SIG-M5 treated with dmso at 0.1 percent for 504 hours (cell line): ENCODE measurements at regions not wholly inside any gene's neighbourhood (a gene's known extent, or its start where the extent isn't known, plus 50 kb on each side); places are given as distances from the start of the nearest gene placed in this dataset.

Experiments used
- DNase-seq: peaks from one replicate; lab custom pipeline; 2025; ENCODE audit not compliant: unreplicated experiment; lab: John Stamatoyannopoulos, UW

- DNase-seq: no peak
These were observed 1106.5 kb upstream of the AUTS2 start for GRCh38 chr7:68491523-68492358.

- no peak for DNase-seq
These were observed 1106.0 kb upstream of the AUTS2 start for GRCh38 chr7:68492359-68492690.

GRCh38 chr7:68503400-68503799, 1094.9 kb upstream of the AUTS2 start:
- DNase-seq: no peak

GRCh38 chr7:68504716-68505115, 1093.6 kb upstream of the AUTS2 start:
- DNase-seq: no peak

GRCh38 chr7:68505721-68506120, 1092.6 kb upstream of the AUTS2 start:
- DNase-seq: no peak

GRCh38 chr7:68507668-68508067, 1090.6 kb upstream of the AUTS2 start:
- DNase-seq: no peak

- no peak for DNase-seq
These were observed 1089.2 kb upstream of the AUTS2 start for GRCh38 chr7:68509054-68509453.

GRCh38 chr7:68509603-68510002, 1088.7 kb upstream of the AUTS2 start:
- no peak for DNase-seq

- DNase-seq: no peak
These were observed 1087.0 kb upstream of the AUTS2 start for GRCh38 chr7:68511281-68511680.

GRCh38 chr7:68512466-68512865, 1085.8 kb upstream of the AUTS2 start:
- DNase-seq: no peak

GRCh38 chr7:68518060-68518459, 1080.2 kb upstream of the AUTS2 start:
- DNase-seq: no peak

GRCh38 chr7:68524126-68524525, 1074.1 kb upstream of the AUTS2 start:
- DNase-seq: no peak

- DNase-seq: no peak
These were observed 1069.1 kb upstream of the AUTS2 start for GRCh38 chr7:68529221-68529620.

- DNase-seq: no peak
These were observed 1063.0 kb upstream of the AUTS2 start for GRCh38 chr7:68535266-68535665.

- no peak for DNase-seq
These were observed 1061.1 kb upstream of the AUTS2 start for GRCh38 chr7:68537051-68537773.

GRCh38 chr7:68537774-68538071, 1060.6 kb upstream of the AUTS2 start:
- DNase-seq: no peak

GRCh38 chr7:68542831-68543230, 1055.4 kb upstream of the AUTS2 start:
- no peak for DNase-seq

- DNase-seq: no peak
These were observed 1053.4 kb upstream of the AUTS2 start for GRCh38 chr7:68544851-68545250.

- DNase-seq: no peak
These were observed 1051.1 kb upstream of the AUTS2 start for GRCh38 chr7:68547181-68547580.

- DNase-seq: no peak
These were observed 1050.5 kb upstream of the AUTS2 start for GRCh38 chr7:68547799-68548198.

GRCh38 chr7:68550027-68550426, 1048.2 kb upstream of the AUTS2 start:
- no peak for DNase-seq

- no peak for DNase-seq
These were observed 1047.6 kb upstream of the AUTS2 start for GRCh38 chr7:68550635-68551034.

- no peak for DNase-seq
These were observed 1041.7 kb upstream of the AUTS2 start for GRCh38 chr7:68556537-68556936.
